ENCODE measurements at regions not wholly inside any gene's neighbourhood (a gene's known extent, or its start where the extent isn't known, plus 50 kb on each side); places are given as distances from the start of the nearest gene placed in this dataset.

GRCh38 chr12:124486346-124486963 lies 81.0 kb downstream of the NCOR2 start:
- WGBS (ENCODE audit: insufficient coverage): 94% methylated on average over 26 of the region's 26 CpGs
- no peaks in the 10 kb centered on the region for H3K9me3 ChIP-seq (ENCODE audit: control insufficient read depth, insufficient read depth, low read length)
- no peaks in the 10 kb centered on the region for H3K36me3 Mint-ChIP-seq
- no peak overlapping the region for H3K4me3 Mint-ChIP-seq
- DNase-seq (no peak), ATAC-seq (no peak)
- H3K36me3 ChIP-seq (ENCODE audit: control insufficient read depth, insufficient read depth, low read length): no peaks in the 10 kb centered on the region
- intact Hi-C loops (cut with micrococcal nuclease): no loop called here
- peaks cover 12 to 25% of the 10 kb centered on the region in 2 donors for H3K4me1 Mint-ChIP-seq
- peaks cover 14% of the 10 kb centered on the region for H3K4me1 ChIP-seq (ENCODE audit: control insufficient read depth, insufficient read depth, low read length)
- peaks cover 0 to 4% of the 10 kb centered on the region in 2 donors for H3K27me3 Mint-ChIP-seq (ENCODE audit: low read depth in 2 of 2)
- no peak overlapping the region for H3K4me3 ChIP-seq (ENCODE audit: low read length)
- H3K27ac ChIP-seq (ENCODE audit: low read length): no peak overlapping the region
- no peaks in the 10 kb centered on the region for H3K27me3 ChIP-seq (ENCODE audit: control insufficient read depth, insufficient read depth, low read length)
- TF ChIP-seq, protein P1, sequence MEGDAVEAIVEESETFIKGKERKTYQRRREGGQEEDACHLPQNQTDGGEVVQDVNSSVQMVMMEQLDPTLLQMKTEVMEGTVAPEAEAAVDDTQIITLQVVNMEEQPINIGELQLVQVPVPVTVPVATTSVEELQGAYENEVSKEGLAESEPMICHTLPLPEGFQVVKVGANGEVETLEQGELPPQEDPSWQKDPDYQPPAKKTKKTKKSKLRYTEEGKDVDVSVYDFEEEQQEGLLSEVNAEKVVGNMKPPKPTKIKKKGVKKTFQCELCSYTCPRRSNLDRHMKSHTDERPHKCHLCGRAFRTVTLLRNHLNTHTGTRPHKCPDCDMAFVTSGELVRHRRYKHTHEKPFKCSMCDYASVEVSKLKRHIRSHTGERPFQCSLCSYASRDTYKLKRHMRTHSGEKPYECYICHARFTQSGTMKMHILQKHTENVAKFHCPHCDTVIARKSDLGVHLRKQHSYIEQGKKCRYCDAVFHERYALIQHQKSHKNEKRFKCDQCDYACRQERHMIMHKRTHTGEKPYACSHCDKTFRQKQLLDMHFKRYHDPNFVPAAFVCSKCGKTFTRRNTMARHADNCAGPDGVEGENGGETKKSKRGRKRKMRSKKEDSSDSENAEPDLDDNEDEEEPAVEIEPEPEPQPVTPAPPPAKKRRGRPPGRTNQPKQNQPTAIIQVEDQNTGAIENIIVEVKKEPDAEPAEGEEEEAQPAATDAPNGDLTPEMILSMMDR (IDR thresholded peaks at IDR 0.05): no peak
- H3K27ac Mint-ChIP-seq: peak overlapping the region in 1 of 2 donors; percentile 62
- H3K9me3 Mint-ChIP-seq: no peaks in the 10 kb centered on the region

- Mint-ChIP-seq H3K27me3 (ENCODE audit: low read depth in 2 of 2) (peaks cover 0 to 5% of the 10 kb centered on the region in 2 donors), H3K9me3 (no peaks in the 10 kb centered on the region), H3K4me3 (no peak overlapping the region), H3K4me1 (peaks cover 18 to 33% of the 10 kb centered on the region in 2 donors), H3K27ac (peak overlapping the region in 1 of 2 donors; percentile 69), H3K36me3 (no peaks in the 10 kb centered on the region)
- WGBS (ENCODE audit: insufficient coverage): 97% methylated on average over 18 of the region's 18 CpGs
- DNase-seq (no peak), ATAC-seq (no peak)
- TF ChIP-seq, protein P1 (IDR thresholded peaks at IDR 0.05): no peak
- Histone ChIP-seq H3K27ac (ENCODE audit: low read length) (no peak overlapping the region), H3K4me1 (ENCODE audit: control insufficient read depth, insufficient read depth, low read length) (peaks cover 25% of the 10 kb centered on the region), H3K27me3 (ENCODE audit: control insufficient read depth, insufficient read depth, low read length) (no peaks in the 10 kb centered on the region), H3K36me3 (ENCODE audit: control insufficient read depth, insufficient read depth, low read length) (no peaks in the 10 kb centered on the region), H3K9me3 (ENCODE audit: control insufficient read depth, insufficient read depth, low read length) (no peaks in the 10 kb centered on the region), H3K4me3 (ENCODE audit: low read length) (no peak overlapping the region)
- intact Hi-C loops (cut with micrococcal nuclease): no loop called here
These were observed 82.0 kb downstream of the NCOR2 start for GRCh38 chr12:124485371-124485770.

DNA sequence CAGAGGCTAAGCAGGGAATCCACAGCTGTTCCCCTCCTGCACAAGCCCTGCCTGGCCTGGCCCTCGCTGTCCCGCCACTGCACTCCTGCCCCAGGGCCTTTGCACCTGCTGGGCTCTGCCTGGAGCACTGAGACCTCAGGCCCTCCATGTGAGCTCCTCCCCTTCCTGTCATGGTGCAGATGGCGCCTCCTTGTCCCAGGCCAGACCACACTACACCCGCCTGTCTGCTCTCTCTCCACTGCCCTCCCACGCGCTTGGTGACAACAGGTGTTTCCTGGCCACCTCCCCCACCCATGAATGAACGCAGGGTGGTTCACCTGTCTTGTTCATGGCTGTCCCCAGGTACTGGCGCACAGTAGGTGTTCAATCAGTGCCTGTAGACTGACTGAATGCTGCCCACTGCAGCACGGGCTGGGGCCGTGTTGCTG lies 82.9 kb downstream of the NCOR2 start:
- no peak for DNase-seq
- no peaks in the 10 kb centered on the region for H3K36me3 Mint-ChIP-seq
- Histone ChIP-seq H3K4me3 (ENCODE audit: low read length) (no peak overlapping the region), H3K4me1 (ENCODE audit: control insufficient read depth, insufficient read depth, low read length) (peaks cover 33% of the 10 kb centered on the region), H3K27me3 (ENCODE audit: control insufficient read depth, insufficient read depth, low read length) (no peaks in the 10 kb centered on the region), H3K27ac (ENCODE audit: low read length) (no peak overlapping the region), H3K36me3 (ENCODE audit: control insufficient read depth, insufficient read depth, low read length) (no peaks in the 10 kb centered on the region), H3K9me3 (ENCODE audit: control insufficient read depth, insufficient read depth, low read length) (no peaks in the 10 kb centered on the region)
- 63% methylated on average over 10 of the region's 10 CpGs for WGBS (ENCODE audit: insufficient coverage)
- H3K4me1 Mint-ChIP-seq: peaks cover 20 to 38% of the 10 kb centered on the region in 2 donors
- no peaks in the 10 kb centered on the region for H3K9me3 Mint-ChIP-seq
- peak overlapping the region in 1 of 2 donors; percentile 69 for H3K27ac Mint-ChIP-seq
- peaks cover 0 to 5% of the 10 kb centered on the region in 2 donors for H3K27me3 Mint-ChIP-seq (ENCODE audit: low read depth in 2 of 2)
- no peak for ATAC-seq
- TF ChIP-seq, protein P1 (IDR thresholded peaks at IDR 0.05): no peak
- intact Hi-C loops (cut with micrococcal nuclease): no loop called here
- no peak overlapping the region for H3K4me3 Mint-ChIP-seq

DNA sequence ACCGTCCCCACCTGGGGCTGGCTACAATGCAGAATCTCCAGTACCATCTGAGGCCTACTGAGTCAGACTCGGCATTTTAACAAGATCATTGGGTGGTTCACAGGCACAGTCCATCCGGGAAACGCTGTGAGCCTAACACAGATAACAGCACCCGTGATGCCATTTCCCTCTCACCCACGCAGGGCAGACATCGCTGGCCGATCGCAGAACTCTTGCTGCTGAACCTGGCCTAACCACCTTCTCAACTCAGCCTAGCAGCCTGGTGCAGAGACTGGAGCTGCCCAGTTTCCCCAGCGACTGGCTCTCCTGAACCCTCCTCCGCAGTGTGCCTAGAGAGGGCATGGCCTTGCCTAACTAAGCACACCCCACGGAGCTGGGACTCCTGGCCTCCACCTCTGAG lies 83.3 kb downstream of the NCOR2 start:
- DNase-seq: no peak
- Histone ChIP-seq H3K27ac (ENCODE audit: low read length) (no peak overlapping the region), H3K4me3 (ENCODE audit: low read length) (no peak overlapping the region), H3K27me3 (ENCODE audit: control insufficient read depth, insufficient read depth, low read length) (no peaks in the 10 kb centered on the region), H3K36me3 (ENCODE audit: control insufficient read depth, insufficient read depth, low read length) (no peaks in the 10 kb centered on the region), H3K4me1 (ENCODE audit: control insufficient read depth, insufficient read depth, low read length) (peaks cover 36% of the 10 kb centered on the region), H3K9me3 (ENCODE audit: control insufficient read depth, insufficient read depth, low read length) (no peaks in the 10 kb centered on the region)
- Mint-ChIP-seq H3K4me3 (no peak overlapping the region), H3K36me3 (no peaks in the 10 kb centered on the region), H3K4me1 (peaks cover 20 to 41% of the 10 kb centered on the region in 2 donors), H3K9me3 (no peaks in the 10 kb centered on the region), H3K27me3 (ENCODE audit: low read depth in 2 of 2) (peaks cover 0 to 5% of the 10 kb centered on the region in 2 donors), H3K27ac (no peak overlapping the region)
- intact Hi-C loops (cut with micrococcal nuclease): no loop called here
- 94% methylated on average over 12 of the region's 12 CpGs for WGBS (ENCODE audit: insufficient coverage)
- TF ChIP-seq, protein P1 (IDR thresholded peaks at IDR 0.05): no peak
- no peak for ATAC-seq
